ENCODE measurements at regions not wholly inside any gene's neighbourhood (a gene's known extent, or its start where the extent isn't known, plus 50 kb on each side); places are given as distances from the start of the nearest gene placed in this dataset.

GRCh38 chr10:124225467-124226270, 132.3 kb upstream of the CHST15 start:
- TF ChIP-seq CTCF (IDR thresholded peaks at IDR 0.05): no peak

GRCh38 chr10:124225029-124225466, 131.7 kb upstream of the CHST15 start:
- no peak for TF ChIP-seq CTCF (IDR thresholded peaks at IDR 0.05)

- no peak for TF ChIP-seq CTCF (IDR thresholded peaks at IDR 0.05)
These were observed 131.1 kb upstream of the CHST15 start for GRCh38 chr10:124224331-124225028.

GRCh38 chr10:124223711-124224085, 130.3 kb upstream of the CHST15 start:
- TF ChIP-seq CTCF (IDR thresholded peaks at IDR 0.05): no peak

- TF ChIP-seq CTCF (IDR thresholded peaks at IDR 0.05): no peak
These were observed 129.8 kb upstream of the CHST15 start for GRCh38 chr10:124222988-124223710.

- no peak for TF ChIP-seq CTCF (IDR thresholded peaks at IDR 0.05)
These were observed 129.1 kb upstream of the CHST15 start for GRCh38 chr10:124222318-124222987.
